GM19397 (cell line): ENCODE measurements at regions not wholly inside any gene's neighbourhood (a gene's known extent, or its start where the extent isn't known, plus 50 kb on each side); places are given as distances from the start of the nearest gene placed in this dataset.
"Not testable (repeated sequence)": the region's sequence is repeated elsewhere in the genome, so short reads cannot be mapped to it uniquely, and the experiment has no call there.

ENCODE experiments used
- ATAC-seq: cut with Tn5 transposase; IDR thresholded peaks from one replicate; pipeline ENCODE4 v1.9.1; 2021; ENCODE audit warnings: mild to moderate bottlenecking, moderate library complexity; ENCODE audit not compliant: unreplicated experiment

DNA sequence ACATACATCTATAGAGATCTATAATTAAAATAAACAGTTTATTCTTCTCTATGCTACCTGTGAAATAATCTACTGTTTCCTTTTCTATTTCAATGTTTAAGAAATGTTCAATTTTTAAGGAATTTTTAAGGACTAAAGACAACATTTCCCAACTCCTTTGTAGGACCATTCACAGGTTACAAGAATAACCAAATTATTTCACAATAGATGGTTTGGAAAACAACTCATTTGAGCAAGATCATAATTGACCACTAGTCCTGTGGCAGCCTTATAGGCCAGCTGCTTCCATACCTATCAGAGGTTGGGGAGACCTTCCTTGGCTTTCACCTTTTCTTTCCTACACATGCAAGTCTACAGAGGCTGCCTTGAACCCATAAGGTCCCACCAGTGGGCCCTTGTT, 193.7 kb downstream of the TTC39B start:
- ATAC-seq = no peak

DNA sequence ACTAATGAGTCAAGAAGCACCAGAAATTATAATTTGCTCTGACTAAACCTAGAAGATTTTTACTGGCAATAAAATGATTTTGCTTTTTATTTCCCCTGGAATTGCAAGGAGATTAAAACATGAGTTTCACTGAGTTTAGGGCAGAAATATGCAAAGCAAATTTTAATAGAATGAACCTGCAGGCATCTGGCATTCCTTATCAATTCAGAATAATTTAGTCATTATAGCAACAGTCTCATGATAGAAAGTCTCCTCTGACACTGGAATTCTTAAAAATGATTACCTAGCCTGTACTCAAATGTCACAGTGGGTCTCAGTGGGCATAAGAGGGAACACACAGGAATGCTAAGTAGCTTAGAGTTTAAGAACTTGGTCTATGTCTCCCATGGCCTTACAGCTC, 195.9 kb downstream of the TTC39B start:
- no peak for ATAC-seq

DNA sequence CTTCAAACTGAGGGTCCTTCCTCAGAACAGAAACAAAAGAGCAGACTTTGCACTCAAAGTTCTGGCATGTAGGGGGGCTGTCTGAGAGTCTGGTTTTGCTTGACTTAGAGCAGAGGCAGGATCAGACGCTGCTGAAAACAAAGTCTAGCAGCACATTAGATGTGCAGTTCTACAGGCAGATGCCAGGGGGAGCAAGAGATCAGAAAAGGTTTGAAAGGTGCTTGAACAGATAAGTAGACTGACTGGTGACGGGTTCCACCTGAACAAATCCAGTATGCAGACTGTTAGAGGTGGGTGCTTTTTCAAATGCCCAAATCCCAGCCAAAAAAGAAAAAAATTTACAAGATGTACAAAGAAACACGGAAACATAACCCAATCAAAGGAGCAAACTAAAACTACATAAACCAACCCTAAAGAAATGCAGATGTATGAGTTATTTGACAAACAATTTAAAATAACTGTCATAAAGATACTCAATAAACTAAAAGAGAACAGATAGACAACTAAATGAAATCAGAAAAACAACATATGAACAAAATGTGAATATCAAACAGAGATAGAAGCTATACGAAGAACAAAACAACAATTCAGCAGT, 194.7 kb upstream of the FREM1 start:
- peak; percentile 95 for ATAC-seq

DNA sequence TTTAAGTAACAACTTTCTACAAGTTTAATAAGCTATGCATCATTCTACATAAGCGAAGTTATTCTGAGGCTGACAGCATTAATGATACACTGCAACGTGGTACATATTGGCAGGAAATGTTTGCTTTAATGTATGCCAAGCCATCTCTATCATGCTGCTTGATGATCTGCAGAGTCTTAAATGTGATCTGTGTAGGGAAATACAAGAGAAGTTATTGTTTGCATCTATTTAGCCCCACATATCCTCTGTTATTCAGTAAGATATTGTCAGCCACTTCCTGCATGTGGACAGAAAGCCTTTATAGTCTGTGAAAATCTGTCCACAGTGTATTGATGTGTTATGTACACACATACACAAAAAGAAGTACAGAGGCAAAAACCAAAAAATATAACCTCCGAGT, 193.1 kb upstream of the FREM1 start:
- no peak for ATAC-seq

DNA sequence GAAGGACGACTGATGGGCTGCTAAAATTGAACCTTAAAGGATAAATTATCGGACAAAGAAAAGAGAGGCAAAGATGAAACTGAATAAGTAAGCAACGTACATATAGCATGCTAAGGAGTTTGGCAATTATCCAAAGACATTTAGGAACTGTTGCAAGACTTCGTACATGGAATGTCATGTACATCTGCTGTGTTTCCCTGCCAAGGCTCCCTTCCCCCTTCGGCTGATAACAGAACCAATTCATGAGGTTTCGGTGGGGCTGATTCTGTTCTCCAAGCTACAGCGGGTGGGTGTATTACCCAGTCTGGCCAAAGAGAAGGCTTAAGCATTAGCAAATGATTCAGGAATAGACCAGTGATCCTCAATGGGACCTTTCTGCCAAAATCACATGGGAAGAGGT, 190.9 kb upstream of the FREM1 start:
- no peak for ATAC-seq

DNA sequence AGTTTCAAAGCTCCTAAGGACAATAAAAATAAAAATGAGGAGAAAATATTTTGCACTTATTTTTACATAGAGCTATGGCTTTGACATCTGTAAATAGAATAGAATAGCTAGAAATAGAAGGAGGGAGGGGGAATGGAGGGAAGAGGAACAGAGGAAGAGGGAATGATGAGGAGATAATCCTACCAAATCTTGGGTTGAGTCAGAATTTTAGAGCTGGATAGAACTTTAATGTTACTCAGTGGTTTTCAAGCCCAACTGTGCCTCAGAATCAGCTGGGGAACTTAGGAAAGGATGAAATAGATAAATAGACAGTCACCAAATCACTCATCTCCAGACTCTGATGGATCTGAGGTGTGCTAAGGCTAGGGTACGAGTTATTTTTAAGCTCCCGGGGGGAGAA, 190.3 kb upstream of the FREM1 start:
- ATAC-seq = no peak

DNA sequence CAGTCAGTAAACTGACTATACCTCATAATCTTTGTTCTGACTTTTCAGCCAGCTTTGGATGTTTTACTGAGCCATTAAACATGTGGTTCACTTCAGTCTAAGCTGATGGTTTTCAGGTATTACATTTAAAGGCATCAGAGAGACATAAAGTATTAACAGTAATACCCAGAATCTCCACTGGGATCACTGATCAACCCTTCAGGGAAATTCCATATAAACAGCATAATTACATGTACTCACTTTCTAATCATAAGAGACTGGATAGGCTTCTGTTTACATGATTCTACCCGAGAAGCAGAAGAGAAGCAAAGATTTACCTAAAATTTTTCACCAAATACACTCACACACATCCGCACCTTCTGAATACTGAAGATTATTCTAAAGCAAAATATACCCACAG, 186.7 kb upstream of the FREM1 start:
- ATAC-seq = no peak

DNA sequence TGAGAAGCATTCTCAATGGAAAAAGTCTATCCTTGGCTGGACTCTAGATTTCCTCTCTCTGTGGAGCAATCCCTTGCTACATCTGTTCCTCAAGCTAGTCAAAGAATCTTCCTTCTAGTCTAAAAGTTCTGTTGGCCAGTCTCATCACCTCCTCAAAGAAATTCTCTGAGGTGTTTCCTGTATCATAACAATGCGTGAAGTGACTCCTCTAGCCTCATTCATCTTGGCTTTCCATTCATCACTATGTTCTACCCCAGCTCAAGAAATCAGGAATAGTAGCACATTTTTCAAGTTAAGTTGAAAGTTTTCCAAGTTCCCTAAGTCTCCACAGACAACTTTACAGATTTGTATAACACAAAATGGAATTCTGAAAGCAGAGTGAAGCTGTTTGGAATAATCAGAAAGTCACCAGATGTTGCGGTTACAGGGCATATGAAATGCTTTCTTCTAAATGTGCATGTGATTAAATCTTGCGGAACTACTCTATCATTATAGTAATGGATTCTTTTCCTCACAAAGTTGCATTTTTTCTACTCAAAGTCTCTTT, 176.6 kb upstream of the FREM1 start:
- no peak for ATAC-seq

DNA sequence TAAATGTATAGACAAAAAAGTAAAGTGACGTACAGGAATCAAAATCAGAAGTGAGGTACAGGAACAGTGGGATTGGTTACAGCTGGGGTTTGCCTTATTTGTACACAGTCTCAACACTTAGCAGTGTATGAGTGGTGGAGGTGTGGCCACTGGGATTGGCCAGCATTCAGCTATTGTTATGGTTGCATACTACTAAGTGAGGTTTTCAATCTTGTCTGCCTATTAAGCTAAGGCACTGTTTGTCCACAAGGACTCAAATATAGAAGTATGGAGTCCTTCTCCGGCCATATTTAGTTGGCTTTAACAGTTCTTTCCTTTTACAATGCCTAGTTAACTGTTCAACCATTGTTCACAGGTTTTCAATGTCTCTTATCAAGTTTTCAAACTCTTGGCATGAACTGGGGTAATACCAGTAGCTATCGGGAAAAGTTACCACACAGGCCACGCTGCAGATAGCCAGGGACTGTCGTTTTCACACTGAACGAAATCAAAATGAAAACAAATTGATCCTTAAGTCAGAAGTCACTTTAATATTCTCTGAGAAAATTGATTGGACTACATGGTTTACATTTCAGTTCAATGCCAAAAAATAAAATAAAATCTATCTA, 176.0 kb upstream of the FREM1 start:
- no peak for ATAC-seq

DNA sequence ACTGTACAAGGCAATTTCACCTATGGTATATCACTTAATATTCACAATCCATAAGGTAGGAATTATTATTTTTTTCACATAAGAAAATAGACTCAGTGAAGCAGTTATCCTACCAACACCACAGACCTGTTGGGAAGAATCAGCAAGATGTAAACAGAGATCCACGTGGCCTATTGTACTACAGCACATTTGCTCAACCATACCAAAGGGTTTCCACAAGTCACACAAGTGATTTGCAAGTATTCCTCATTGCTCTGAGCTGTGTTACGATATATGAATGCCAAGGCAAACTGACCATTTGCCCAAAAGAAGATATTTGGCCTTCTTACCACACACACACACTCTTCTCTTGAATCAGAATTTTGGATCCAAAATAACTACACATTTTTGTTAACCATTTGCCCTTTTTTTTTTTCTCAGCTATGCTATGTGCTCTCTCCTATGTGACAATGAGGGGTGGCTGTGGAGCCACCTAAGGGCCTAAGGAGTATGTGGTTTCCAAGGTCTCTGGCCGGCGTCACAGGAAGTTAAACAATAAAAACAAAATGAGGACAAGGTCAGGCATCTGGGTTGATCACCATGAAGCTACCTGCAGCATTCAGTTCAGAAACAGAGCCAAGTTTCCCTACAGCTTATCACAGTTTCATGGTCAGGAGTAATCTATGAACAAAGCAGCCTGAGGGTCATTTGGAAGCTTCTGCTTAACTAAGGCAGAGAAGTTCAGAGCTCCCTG, 171.0 kb upstream of the FREM1 start:
- no peak for ATAC-seq

DNA sequence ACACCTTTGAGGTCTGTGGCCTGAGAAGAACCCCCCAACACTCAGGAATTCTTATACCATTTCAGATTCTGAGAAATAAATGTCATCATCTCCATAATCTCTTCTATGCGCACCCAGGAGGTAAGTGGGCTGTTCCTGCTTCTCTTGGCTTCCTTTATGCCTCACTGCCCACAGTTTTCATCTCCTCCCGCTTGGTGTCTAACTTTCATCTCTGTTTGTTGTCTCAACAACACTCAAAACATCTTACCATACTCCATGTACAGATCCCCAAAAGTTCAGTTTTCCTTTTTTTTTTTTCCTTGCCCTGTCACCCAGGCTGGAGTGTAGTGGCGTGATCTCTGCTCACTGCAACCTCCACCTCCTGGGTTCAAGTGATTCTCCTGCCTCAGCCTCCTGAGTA, 170.2 kb upstream of the FREM1 start:
- no peak for ATAC-seq

DNA sequence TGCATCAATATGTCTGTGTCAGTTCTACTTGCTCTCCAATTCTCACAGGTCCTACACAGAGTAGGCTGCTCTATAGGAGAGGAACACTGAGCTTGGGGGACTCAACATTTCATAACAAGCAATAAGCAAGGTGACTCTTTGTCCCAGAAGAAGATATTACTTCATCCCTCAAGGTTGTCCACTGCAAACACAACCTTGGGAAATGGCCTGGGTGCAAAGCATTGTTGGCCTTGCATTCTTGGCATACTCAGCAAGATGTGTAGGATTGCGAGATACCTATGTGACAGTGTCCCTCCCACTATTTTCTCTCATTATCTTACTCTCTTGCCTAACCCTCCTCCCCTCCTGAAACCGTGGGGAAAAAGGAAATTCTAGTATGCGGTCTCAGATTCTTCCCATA, 169.8 kb upstream of the FREM1 start:
- ATAC-seq = no peak

DNA sequence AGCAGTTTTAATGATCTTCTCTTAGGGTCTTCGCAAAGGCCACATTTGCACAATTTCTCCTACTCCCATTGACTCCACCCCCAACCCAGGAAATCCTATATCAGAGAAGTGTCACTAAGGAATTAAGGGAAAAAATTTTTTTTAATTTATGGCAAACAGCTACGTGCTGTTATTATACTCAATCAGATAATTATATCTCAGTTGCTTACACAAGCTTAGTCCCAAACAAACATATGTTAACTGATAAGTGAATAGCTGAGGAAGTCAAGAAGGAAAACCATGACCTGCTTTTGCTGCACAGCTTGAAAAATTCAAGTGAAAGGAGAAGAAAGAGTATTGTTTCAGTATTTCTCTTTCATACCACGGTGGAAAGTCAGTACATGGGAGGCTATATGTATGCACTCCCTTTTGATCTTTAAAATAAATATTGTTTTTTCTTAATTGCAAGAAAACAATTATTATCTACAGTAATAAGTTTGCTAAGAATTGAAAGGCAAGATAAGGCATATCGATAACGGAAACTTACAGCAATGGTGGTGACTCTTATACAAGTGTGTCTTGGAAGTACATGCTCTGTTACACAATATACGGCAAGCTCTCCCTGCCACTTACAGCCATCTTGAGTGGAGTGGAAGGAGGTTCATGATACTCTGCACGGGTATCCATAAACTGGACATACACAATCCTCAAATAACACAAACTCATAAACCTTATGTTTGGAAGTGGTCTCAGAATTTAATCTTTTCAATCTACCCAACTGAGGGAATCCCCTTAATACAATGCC, 167.9 kb upstream of the FREM1 start:
- no peak for ATAC-seq

DNA sequence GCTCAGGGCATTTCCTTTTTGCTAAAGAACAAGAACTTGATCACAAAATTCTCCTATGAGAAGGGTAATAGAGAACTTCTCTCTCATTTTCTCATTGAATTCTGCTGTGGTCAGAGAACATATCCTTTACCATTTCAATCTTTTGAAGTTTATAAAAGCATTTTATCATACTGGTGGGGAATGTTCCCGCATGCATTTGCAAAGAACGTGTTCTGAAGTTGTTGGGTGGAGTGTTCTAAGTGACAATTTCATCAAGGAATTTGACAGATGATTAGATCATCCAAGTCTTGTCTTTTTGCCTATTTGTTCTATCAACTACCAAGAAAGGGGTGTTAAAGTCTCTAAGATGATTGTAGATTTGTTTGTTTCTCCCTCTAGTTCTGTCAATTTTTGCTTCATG, 163.4 kb upstream of the FREM1 start:
- no peak for ATAC-seq

DNA sequence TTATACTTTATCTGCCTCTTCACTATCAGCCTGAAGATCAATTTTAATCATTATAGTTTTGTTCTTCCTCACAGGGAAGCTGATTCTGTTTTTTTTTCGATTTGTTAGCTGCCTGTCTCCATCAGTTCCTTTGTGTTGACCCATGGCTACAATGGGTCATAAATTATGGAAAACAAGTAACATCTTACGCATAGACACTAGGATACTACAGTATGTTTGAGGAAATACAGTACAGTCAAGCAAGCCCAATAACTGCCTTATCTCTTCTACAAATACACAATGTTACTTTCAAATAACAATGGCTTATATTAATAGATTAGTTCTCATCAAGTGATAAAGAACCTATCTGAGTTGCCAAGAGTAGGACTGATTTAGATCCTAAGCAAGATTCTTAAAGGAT, 160.5 kb upstream of the FREM1 start:
- no peak for ATAC-seq

DNA sequence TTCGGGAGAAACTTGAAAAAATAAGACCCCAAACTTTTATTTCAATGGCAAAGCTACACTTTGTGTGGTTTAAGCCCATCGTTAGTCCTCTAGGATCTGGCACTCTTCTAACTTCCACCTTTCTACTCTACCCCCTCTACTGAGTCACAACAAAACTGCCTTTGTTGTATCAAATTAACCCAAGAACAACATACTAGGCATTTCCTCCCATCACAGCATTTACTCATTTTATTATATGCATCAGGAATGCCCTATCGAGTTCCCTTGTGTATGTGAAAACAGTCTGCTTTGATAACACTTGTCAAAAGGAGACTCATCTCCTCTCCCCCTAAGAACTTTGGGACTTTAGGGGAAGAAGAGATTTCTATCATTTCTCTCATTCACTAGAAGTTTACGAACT, 158.9 kb upstream of the FREM1 start:
- no peak for ATAC-seq

DNA sequence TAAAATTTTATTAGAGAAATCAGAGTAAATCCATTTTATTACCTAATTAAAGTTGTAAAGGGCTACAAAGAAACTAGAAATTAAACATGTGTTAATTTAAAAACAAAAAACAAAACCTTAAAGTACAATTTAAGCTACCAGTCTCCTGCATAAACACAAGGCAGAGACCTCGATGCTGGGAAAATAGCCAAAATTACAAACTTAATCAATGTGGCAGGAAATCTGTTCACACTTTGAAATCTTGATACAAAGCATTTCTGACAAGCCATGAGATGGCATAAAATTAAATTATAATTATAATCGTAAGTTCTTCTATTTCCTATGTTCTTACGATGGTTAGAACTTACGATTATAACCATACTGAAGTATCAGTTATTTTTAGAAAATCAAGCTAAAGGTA, 158.0 kb upstream of the FREM1 start:
- ATAC-seq = no peak

DNA sequence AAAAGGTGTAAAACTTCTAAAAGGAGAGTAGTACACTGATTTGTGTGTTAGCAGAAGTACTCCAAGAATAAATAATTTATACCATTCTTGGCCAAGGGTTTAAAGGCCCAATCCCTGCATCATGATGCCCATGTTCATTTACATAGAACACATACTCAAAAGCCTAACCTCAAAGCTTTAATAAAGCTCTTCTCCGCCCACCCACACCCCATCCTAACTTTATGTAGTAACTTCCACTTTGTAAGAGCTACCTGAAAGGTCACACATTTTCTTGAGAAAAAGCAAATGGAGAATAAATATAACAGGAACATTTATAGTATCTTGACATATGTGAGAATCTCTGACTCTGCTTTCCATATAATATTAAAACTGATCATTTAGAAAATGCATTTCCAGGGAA, 148.8 kb upstream of the FREM1 start:
- ATAC-seq = no peak

DNA sequence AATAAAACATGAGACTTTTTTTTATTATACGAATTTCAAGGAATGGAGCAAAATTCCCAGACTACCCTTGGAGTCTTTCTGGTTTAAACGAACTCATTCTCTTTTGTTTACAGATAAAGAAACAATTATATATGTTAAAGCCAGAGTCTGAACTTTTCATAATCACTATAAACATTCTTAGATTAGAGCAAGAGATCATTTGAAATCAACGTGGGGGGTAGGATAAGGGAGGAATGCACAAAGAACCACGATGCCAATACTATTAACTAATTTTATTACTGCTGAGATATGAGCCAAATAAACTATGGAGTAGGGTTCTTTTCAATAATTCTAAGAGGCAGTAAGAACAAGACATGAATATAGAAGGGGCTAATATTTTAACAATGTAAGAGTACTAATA, 148.0 kb upstream of the FREM1 start:
- ATAC-seq = no peak

DNA sequence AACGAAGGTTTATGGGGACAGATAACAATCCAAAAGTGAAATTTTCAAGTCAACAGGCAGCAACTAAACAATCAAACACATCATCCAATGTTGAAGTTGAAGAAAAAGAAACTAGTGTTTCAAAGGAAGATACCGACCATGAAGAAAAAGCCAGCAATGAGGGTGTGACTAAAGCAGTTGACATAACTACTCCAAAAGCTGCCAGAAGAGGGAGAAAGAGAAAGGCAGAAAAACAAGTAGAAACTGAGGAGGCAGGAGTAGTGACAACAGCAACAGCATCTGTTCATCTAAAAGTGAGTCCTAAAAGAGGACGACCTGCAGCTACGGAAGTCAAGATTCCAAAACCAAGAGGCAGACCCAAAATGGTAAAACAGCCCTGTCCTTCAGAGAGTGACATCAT, 145.1 kb upstream of the FREM1 start:
- not testable (repeated sequence) for ATAC-seq

DNA sequence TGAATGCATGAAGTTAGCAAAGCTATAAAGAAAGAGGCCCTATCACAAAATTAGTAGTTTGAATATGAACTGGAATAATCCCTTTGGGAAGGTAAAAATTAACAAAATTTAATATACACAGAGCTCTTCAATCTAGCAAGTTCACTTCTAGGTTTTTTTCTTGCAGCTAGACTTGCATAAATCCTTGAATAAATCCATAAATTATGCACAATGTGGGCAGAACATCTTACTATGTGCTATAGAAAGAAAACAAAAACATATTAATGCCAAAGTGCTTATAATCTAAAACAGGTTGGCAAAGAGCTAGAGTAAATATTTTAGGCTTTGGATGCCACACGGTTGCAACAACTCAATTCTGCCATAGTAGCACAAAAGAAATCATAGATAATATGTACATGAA, 138.5 kb upstream of the FREM1 start:
- no peak for ATAC-seq
